H1 (cell line): ENCODE measurements at regions not wholly inside any gene's neighbourhood (a gene's known extent, or its start where the extent isn't known, plus 50 kb on each side); places are given as distances from the start of the nearest gene placed in this dataset.

Experiments
- CTCF ChIA-PET: fragments of 300-600 bp; sonication (Branson Sonifier 250); formaldehyde crosslinking; loops from one replicate; lab custom pipeline; 2021; ENCODE audit not compliant: partially characterized antibody; lab: Charles Lee
- POLR2A ChIA-PET: fragments of 300-600 bp; sonication (Branson Sonifier 250); formaldehyde crosslinking; loops from one replicate; lab custom pipeline; 2021; ENCODE audit warnings: inconsistent platforms; ENCODE audit not compliant: partially characterized antibody; lab: Charles Lee
- DNase-seq, 2 experiments: peaks; one replicate each; pipeline versions ENCODE4 v3.0.0 to v3.0.0-alpha.2; 2010 to 2022; ENCODE audit warnings: low spot score in 2 of 2, low read depth in 1 of 2, mixed read lengths in 1 of 2
- FAIRE-seq: peaks from 2 replicates; lab custom pipeline; 2011; peaks lifted over from hg19 to GRCh38; lab: Jason Lieb, UNC
- H2AFZ ChIP-seq: 2 replicates; pipeline ENCODE4 v1.8.1; 2012; ENCODE audit warnings: low read length, inconsistent platforms
- H2AK5ac ChIP-seq: 2 replicates; pipeline ENCODE4 v1.6.1; 2013; ENCODE audit warnings: low read depth, low read length
- H2BK120ac ChIP-seq: replicated peaks from 2 replicates; pipeline ENCODE3; 2013; ENCODE audit warnings: low read depth, low read length, inconsistent platforms
- H2BK12ac ChIP-seq: 2 replicates; pipeline ENCODE4 v1.6.1; 2013; ENCODE audit warnings: low read depth, low read length
- H2BK15ac ChIP-seq: 2 replicates; pipeline ENCODE4 v1.6.1; 2013; ENCODE audit warnings: low read length
- H2BK20ac ChIP-seq: 2 replicates; pipeline ENCODE4 v1.6.1; 2013; ENCODE audit warnings: low read length
- H2BK5ac ChIP-seq: 2 replicates; pipeline ENCODE4 v1.6.1; 2013; ENCODE audit warnings: low read depth, low read length
- H3K14ac ChIP-seq: 2 replicates; pipeline ENCODE4 v1.6.1; 2013; ENCODE audit warnings: inconsistent platforms; ENCODE audit not compliant: insufficient read length
- H3K18ac ChIP-seq: 2 replicates; pipeline ENCODE4 v1.6.1; 2013; ENCODE audit warnings: low read length; ENCODE audit errors: extremely low read depth
- H3K23ac ChIP-seq: 2 replicates; pipeline ENCODE4 v1.6.1; 2013; ENCODE audit warnings: inconsistent platforms; ENCODE audit not compliant: insufficient read length
- H3K23me2 ChIP-seq: 2 replicates; pipeline ENCODE4 v1.6.1; 2013; ENCODE audit warnings: low read depth, low read length
- H3K27ac ChIP-seq: 2 replicates; pipeline ENCODE4 v1.6.1; 2011; ENCODE audit warnings: low read depth, low read length, inconsistent platforms
- H3K27me3 ChIP-seq, 4 experiments: replicated peaks in 1 of 4; 1 replicate in 1 of 4; 2 replicates in 3 of 4; pipeline versions ENCODE4 v1.6.1 to v1.8.1; 2011 to 2013; ENCODE audit warnings: low read length in 3 of 4, mild to moderate bottlenecking in 3 of 4, inconsistent platforms in 2 of 4, mixed read lengths in 2 of 4, moderate library complexity in 1 of 4; ENCODE audit not compliant: control insufficient read depth in 3 of 4, insufficient read depth in 3 of 4; ENCODE audit errors: extremely low read depth in 1 of 4
- H3K36me3 ChIP-seq, 4 experiments: 2 replicates each; pipeline versions ENCODE4 v1.6.1 to v1.8.1; 2011 to 2013; ENCODE audit warnings: mild to moderate bottlenecking in 4 of 4, low read length in 3 of 4, moderate library complexity in 2 of 4, control low read depth in 1 of 4, inconsistent platforms in 1 of 4; ENCODE audit not compliant: insufficient read depth in 4 of 4, control insufficient read depth in 2 of 4
- H3K4ac ChIP-seq: replicated peaks from 2 replicates; pipeline ENCODE3; 2013; ENCODE audit warnings: low read length, low read depth, mixed read lengths, inconsistent platforms; ENCODE audit not compliant: insufficient read length
- H3K4me1 ChIP-seq, 4 experiments: replicated peaks in 1 of 4; 1 replicate in 1 of 4; 2 replicates in 3 of 4; pipeline versions ENCODE4 v1.6.1 to v1.8.1; 2011 to 2013; ENCODE audit warnings: low read length in 3 of 4, inconsistent platforms in 2 of 4, mixed read lengths in 1 of 4; ENCODE audit not compliant: insufficient read depth in 4 of 4, control insufficient read depth in 3 of 4
- H3K4me2 ChIP-seq, 2 experiments: 2 replicates each; pipeline versions ENCODE4 v1.6.1 to v1.8.1; 2011 to 2013; ENCODE audit warnings: low read depth in 2 of 2, low read length in 2 of 2, control low read depth in 1 of 2, inconsistent platforms in 1 of 2, mild to moderate bottlenecking in 1 of 2; ENCODE audit not compliant: insufficient read depth in 1 of 2
- H3K4me3 ChIP-seq, 4 experiments: fragments of 200-600, 300-600 bp in 1 of 4; sonication (generic), shearing (Covaris generic), sonication (Bioruptor Twin) in 1 of 4; 2 replicates each; pipeline versions ENCODE4 v1.5.1 to v1.8.1; 2011 to 2016; ENCODE audit warnings: low read length in 4 of 4, low read depth in 3 of 4, control low read depth in 2 of 4, inconsistent platforms in 2 of 4, mild to moderate bottlenecking in 2 of 4, mixed read lengths in 1 of 4, moderate library complexity in 1 of 4; ENCODE audit not compliant: insufficient read depth in 2 of 4; ENCODE audit errors: extremely low read depth in 1 of 4
- H3K56ac ChIP-seq: replicated peaks from 2 replicates; pipeline ENCODE3; 2013; ENCODE audit warnings: low read depth, mild to moderate bottlenecking, mixed read lengths, low read length, inconsistent platforms; ENCODE audit not compliant: insufficient read length
- H3K79me1 ChIP-seq: 2 replicates; pipeline ENCODE4 v1.6.1; 2013; ENCODE audit warnings: low read depth, low read length, control low read depth
- H3K79me2 ChIP-seq, 2 experiments: 2 replicates each; pipeline versions ENCODE4 v1.6.1 to v1.8.1; 2012 to 2013; ENCODE audit warnings: low read length in 2 of 2, mild to moderate bottlenecking in 2 of 2, inconsistent platforms in 1 of 2; ENCODE audit not compliant: insufficient read depth in 2 of 2, control insufficient read depth in 1 of 2
- H3K9ac ChIP-seq, 4 experiments: replicated peaks in 1 of 4; 1 replicate in 1 of 4; 2 replicates in 3 of 4; pipeline versions ENCODE4 v1.6.1 to v1.8.1; 2011 to 2013; ENCODE audit warnings: low read depth in 3 of 4, low read length in 3 of 4, control low read depth in 2 of 4, mild to moderate bottlenecking in 2 of 4, moderate library complexity in 2 of 4, inconsistent platforms in 1 of 4; ENCODE audit errors: extremely low read depth in 1 of 4
- H3K9me3 ChIP-seq, 2 experiments: 2 replicates each; pipeline versions ENCODE4 v1.6.1 to v1.8.1; 2012 to 2013; ENCODE audit warnings: mild to moderate bottlenecking in 2 of 2, moderate library complexity in 2 of 2, control low read depth in 1 of 2, inconsistent platforms in 1 of 2, low read depth in 1 of 2, low read length in 1 of 2, mixed read lengths in 1 of 2; ENCODE audit not compliant: insufficient read depth in 2 of 2
- H4K20me1 ChIP-seq, 2 experiments: replicated peaks in 1 of 2; 2 replicates each; pipeline versions ENCODE3 to v1.8.1; 2011 to 2013; ENCODE audit warnings: inconsistent platforms in 2 of 2, low read length in 2 of 2, mild to moderate bottlenecking in 1 of 2; ENCODE audit not compliant: insufficient read depth in 2 of 2, control insufficient read depth in 1 of 2
- H4K5ac ChIP-seq: 2 replicates; pipeline ENCODE4 v1.6.1; 2013; ENCODE audit warnings: low read length, low read depth, mixed read lengths, inconsistent platforms; ENCODE audit not compliant: insufficient read length
- H4K8ac ChIP-seq: 2 replicates; pipeline ENCODE4 v1.8.0; 2013; ENCODE audit warnings: mild to moderate bottlenecking, moderate library complexity, low read length, inconsistent platforms; ENCODE audit not compliant: insufficient read depth; ENCODE audit errors: extremely low read depth
- H4K91ac ChIP-seq: replicated peaks from 2 replicates; pipeline ENCODE3; 2013; ENCODE audit warnings: low read length, mixed read lengths, inconsistent platforms; ENCODE audit not compliant: insufficient read length
- KDM5A ChIP-seq: fragments of 200-600 bp; IDR thresholded peaks from 2 replicates; pipeline ENCODE4 v1.7.1; 2012; ENCODE audit warnings: mild to moderate bottlenecking, low read length, inconsistent platforms, mixed read lengths
- RAD21 ChIP-seq, 2 experiments: IDR thresholded peaks in 1 of 2; conservative IDR thresholded peaks in 1 of 2; 2 replicates each; pipeline ENCODE4 v1.6.1; 2011; ENCODE audit warnings: low read depth in 2 of 2, low read length in 2 of 2, improper control_type of control experiment in 1 of 2, inconsistent platforms in 1 of 2, mild to moderate bottlenecking in 1 of 2, moderate library complexity in 1 of 2
- SIN3A ChIP-seq, 2 experiments: IDR thresholded peaks in 1 of 2; conservative IDR thresholded peaks in 1 of 2; 2 replicates each; pipeline ENCODE4 v1.6.1; 2011 to 2012; ENCODE audit warnings: low read length in 2 of 2, improper control_type of control experiment in 1 of 2, low read depth in 1 of 2, mild to moderate bottlenecking in 1 of 2
- TCF12 ChIP-seq: IDR thresholded peaks from 2 replicates; pipeline ENCODE4 v1.6.1; 2011; ENCODE audit warnings: low read depth, mild to moderate bottlenecking, low read length
- WGBS, 2 experiments: shearing (Covaris generic) in 1 of 2; methylation state at CpG; one replicate each; pipeline versions ENCODE4 v1.1.6 to v1.1.7; 2013 to 2015; ENCODE audit warnings: low lambda C conversion rate in 2 of 2, mixed read lengths in 2 of 2, inconsistent platforms in 1 of 2, low coverage in 1 of 2, missing lambda C conversion rate in 1 of 2; ENCODE audit not compliant: insufficient replicate concordance in 2 of 2, insufficient coverage in 1 of 2, insufficient read length in 1 of 2; ENCODE audit errors: extremely low coverage in 1 of 2, missing lambda C conversion rate in 1 of 2; 5-methylcytosine and 5-hydroxymethylcytosine counted together

DNA sequence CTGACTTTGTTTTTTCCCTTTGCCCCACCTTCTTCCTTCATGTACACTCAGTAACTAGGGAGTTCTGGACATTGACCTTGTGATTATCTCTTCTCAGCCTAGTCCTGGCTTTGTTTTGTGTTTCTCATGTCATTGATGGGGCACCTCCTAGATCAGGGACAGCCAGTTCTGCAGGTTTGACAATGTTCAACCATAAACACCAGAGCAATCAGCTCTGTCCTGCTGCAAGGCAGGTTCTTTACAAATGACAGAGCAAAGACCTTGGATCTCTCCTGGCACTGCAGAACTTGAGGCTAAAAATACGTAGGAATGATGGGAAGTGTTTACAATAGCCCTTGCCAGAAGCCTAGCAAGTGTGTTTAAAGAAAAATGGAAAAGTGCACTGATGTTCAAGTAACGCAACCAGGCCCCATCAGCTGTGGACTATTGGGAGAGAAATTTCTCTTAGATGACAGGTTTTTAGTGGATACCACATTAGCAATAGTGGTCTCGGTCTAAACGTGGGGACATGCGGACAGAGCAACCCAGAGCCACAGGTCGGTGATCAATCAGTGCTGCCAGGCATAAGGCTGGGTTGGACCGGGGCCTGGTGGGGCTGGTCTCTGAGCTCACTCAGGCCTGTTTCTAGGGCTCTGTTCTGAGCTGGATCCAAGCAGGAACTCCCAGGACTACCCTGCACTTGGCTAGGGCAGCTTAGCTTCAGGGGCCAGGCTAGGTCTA is 76.8 kb downstream of the SOWAHC start:
- Histone ChIP-seq H3K56ac (no peak overlapping the region), H3K4me1 (peaks cover 0 to 6% (median 0%) of the 10 kb centered on the region in 4 experiments; a peak in 1 of 7 replicates), H3K79me1 (no peaks in the 10 kb centered on the region), H4K20me1 (no peaks in the 10 kb centered on the region), H2BK120ac (no peak overlapping the region), H3K4ac (no peak overlapping the region), H2BK15ac (no peak overlapping the region), H2BK5ac (no peak overlapping the region), H3K18ac (no peak overlapping the region), H2BK20ac (no peak overlapping the region), H4K8ac (no peak overlapping the region), H2AFZ (no peak overlapping the region), H3K23ac (no peak overlapping the region), H3K4me3 (no peak overlapping the region), H3K36me3 (no peaks in the 10 kb centered on the region), H3K9ac (no peak overlapping the region), H3K4me2 (no peak overlapping the region), H3K23me2 (no peaks in the 10 kb centered on the region)
- FAIRE-seq, result no peak
- ChIA-PET CTCF (interaction anchor here (1.0 to 1.6 kb wide), 3 partner anchors 12 to 94 kb away, joined by 3 to 5 read pairs (median 3); no protein-coding TSS in a partner anchor), POLR2A (no interaction called here)
- no peak for TF ChIP-seq SIN3A (conservative IDR thresholded peaks at IDR 0.05 in 1 of 2, IDR thresholded peaks at IDR 0.05 in 1 of 2; ENCODE audit: low read depth in 1 of 2, low read length in 2 of 2)
- TF ChIP-seq TCF12, result no peak
- no peak for TF ChIP-seq RAD21 (IDR thresholded peaks at IDR 0.05 in 1 of 2, conservative IDR thresholded peaks at IDR 0.05 in 1 of 2; ENCODE audit: low read depth in 2 of 2, low read length in 2 of 2)
- TF ChIP-seq KDM5A, result no peak
- TF ChIP-seq, all 59 proteins: peak for 0
- H4K5ac ChIP-seq, result no peak overlapping the region
- DNase-seq, result no peak
- H4K91ac ChIP-seq, result no peak overlapping the region
- H2BK12ac ChIP-seq, result no peak overlapping the region
- no peaks in the 10 kb centered on the region for H3K79me2 ChIP-seq
- WGBS, 2 experiments, result 85% methylated on average over 7 of the region's 7 CpGs; no CpG with 5 or more reads in 1 of the 2 experiments
- H3K27me3 ChIP-seq, result no peaks in the 10 kb centered on the region
- no peak overlapping the region for H3K14ac ChIP-seq
- H2AK5ac ChIP-seq, result no peak overlapping the region
- H3K9me3 ChIP-seq, result no peaks in the 10 kb centered on the region
- no peak overlapping the region for H3K27ac ChIP-seq
